GM18507 (cell line): ENCODE measurements at regions not wholly inside any gene's neighbourhood (a gene's known extent, or its start where the extent isn't known, plus 50 kb on each side); places are given as distances from the start of the nearest gene placed in this dataset.

Experiments
- DNase-seq: peaks from one replicate; pipeline ENCODE4 v3.0.0; 2011; ENCODE audit warnings: low read depth; ENCODE audit not compliant: insufficient read length; ENCODE audit errors: extremely low spot score
- FAIRE-seq: peaks from 2 replicates; lab custom pipeline; 2011; peaks lifted over from hg19 to GRCh38; lab: Jason Lieb, UNC

- FAIRE-seq (no peak), DNase-seq (no peak)
Observed at GRCh38 chr11:27287205-27287604, 75.8 kb downstream of the CCDC34 start.

GRCh38 chr11:27285761-27286160 lies 77.3 kb downstream of the CCDC34 start:
- FAIRE-seq (no peak), DNase-seq (no peak)

DNA sequence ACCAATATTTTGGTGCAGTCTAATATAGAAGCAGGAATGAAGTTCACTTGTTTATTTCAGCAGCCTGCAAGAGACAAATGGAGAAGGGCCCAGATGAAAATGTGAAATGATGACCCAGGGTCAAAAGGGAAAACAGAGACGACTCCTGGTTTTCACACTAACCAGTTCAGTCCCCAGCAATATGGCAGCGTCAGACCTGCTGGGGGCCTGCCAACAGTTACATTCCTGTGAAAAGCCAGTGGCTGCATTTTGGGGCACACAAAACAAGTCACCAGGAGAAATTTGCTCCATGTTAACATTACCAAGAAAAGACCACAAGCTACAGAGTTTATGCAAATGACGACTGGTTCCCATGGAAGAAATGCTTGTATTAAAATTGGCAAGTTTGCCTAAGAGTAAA lies 80.2 kb downstream of the CCDC34 start:
- DNase-seq (no peak), FAIRE-seq (no peak)

- DNase-seq (no peak), FAIRE-seq (no peak)
Observed at GRCh38 chr11:27281740-27282590, 81.0 kb downstream of the CCDC34 start.

DNA sequence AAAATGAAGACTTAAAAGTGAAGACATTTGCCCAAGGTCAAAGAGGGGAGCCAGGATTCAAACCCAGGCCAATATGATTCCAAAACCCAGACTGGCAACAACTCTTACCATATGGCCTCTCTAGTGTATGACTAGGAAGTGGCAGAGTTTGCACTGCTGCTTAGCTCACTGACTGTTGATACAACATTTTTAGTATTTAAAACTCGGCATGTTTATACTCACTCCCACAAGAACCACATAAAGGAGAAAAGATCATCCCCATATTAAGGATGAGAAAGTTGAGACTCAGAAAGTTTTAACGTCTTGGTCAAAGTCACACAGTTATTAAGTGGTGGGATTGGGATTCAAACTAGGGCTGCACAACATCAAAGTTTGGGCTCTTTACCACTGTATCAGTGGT lies 81.7 kb downstream of the CCDC34 start:
- FAIRE-seq (no peak), DNase-seq (no peak)

DNA sequence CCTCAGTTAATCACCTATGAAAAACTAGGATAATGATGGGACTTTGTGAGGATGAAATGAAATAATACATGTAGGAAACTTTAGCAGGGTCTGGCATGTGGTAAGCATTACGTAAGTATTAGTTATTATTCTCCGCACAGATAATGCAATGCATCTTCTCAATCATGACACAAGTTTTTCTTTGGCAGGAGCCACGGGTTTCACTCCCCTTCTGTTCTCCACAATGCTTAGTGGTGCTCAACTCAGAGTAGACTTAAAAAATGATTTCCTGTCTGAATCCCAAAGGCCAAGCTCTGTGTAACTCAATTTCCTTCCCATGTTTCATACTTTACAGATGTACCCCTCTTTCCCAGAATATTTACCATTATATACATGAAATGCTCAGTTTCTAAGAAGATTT lies 82.9 kb downstream of the CCDC34 start:
- DNase-seq (no peak), FAIRE-seq (no peak)

DNA sequence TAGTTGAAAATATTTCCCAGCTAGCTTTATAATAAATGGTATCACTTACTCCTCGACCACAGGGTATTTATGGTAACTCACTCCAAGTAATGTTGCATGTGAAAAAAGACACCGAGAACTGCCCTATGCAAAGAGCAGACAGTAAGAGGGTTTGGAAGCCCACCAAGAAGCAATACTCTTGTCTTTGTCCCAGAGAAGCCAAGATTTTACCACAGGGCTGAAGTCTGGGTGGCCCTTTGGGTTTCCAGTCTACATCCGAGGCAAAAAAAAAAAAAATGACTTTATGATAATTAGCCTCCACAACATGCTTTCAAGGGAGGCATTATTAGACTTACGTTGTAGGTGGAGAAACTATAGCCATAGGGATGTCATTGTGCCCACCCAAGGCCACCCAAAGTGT lies 83.6 kb downstream of the CCDC34 start:
- DNase-seq: no peak
- no peak for FAIRE-seq

DNA sequence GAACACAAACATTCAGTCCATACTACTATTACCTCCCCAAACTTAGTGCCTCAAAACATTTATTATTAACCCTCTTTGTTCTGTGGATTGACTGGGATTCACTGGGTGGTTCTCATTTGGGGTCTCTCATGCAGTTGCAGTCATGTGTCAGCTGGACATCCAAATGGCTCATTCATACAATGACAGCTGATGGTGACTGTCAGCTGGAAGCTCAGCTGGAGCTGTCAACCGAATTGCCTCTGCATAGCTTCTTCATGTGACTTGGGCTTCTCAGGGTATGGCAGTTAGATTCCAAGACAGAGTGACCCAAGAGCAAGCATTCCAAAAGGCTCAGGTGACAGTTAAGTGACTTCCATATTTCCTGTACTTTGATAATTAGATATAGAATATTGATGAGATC lies 85.2 kb downstream of the CCDC34 start:
- FAIRE-seq (no peak), DNase-seq (no peak)

DNA sequence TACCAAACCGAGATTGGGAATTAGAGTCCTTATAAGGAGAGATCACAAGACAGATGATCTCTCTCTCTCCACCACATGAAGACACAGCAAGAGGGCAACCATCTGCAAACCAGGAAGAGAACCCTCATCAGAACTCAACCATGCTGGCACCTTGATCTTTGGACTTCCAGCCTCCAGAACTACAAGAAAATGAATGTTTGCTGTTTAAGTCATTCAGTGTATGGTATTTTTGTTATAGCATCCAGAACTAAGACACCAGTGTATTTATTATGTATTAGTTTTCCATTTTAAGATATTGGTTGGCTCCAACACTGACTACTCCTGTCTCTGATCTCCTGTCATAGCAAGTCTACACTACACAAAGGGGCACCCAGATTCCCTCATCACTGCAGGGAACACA lies 86.9 kb downstream of the CCDC34 start:
- FAIRE-seq: no peak
- DNase-seq: no peak

GRCh38 chr11:27274854-27275395 lies 88.1 kb downstream of the CCDC34 start:
- DNase-seq: no peak
- FAIRE-seq: no peak

DNA sequence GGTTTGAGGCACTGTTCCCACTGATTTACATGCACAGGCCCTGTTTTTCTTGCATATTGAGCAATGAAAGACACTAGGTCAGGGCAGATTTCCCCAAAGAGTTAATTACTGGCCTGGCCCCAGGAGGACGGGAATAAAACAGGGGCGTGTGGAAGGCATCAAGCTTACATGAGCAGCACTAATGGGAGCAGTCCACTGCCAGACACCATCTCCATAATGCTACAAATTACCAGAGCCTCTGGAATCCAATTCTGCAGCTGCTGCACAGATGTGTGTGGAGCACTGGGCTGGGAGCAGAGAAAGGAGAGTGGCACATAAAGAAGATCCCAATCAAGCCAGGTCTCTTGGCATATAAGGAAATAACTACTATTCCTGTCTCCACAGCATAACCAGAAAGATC lies 96.9 kb downstream of the CCDC34 start:
- no peak for DNase-seq
- FAIRE-seq: no peak

- FAIRE-seq (no peak), DNase-seq (no peak)
Observed at GRCh38 chr11:27263986-27264385, 99.0 kb downstream of the CCDC34 start.

- no peak for DNase-seq
- FAIRE-seq: no peak
Observed at GRCh38 chr11:27263046-27263445, 100.0 kb downstream of the CCDC34 start.

- DNase-seq (no peak), FAIRE-seq (no peak)
Observed at GRCh38 chr11:27255447-27255828, 107.6 kb downstream of the CCDC34 start.

DNA sequence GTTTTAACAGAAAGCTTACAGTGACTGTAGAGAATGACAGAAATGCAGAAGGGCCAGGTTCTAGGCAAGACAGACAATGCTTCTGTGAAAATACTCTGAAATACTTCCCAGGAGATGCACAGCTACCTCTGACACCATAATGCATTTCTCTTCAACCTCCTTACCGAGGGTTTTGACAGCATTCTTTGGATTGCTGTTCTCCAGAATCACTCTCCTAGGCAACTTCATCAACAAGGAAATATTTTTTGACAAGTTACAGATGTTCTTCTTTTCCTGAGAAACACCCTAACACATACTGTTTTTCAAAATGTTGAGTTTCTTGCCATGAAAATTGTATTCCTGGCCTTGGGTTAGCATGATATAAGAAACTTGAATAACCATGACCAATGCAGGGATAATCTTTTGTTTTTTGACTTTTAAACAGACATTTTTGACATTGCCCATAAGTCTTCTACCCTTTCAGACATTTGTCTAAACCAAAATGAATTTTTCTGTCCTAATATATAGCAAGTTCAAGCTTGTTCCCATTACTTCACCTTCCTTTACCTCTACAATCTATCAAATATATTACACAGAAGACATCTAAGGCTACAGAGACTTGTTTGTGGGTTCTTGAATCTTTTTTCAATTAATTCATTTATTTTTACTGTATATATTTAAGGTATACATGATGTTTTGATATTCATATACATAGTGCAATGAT lies 108.1 kb downstream of the CCDC34 start:
- DNase-seq: no peak
- no peak for FAIRE-seq

GRCh38 chr11:27253224-27253623 lies 109.8 kb downstream of the CCDC34 start:
- DNase-seq: no peak

DNA sequence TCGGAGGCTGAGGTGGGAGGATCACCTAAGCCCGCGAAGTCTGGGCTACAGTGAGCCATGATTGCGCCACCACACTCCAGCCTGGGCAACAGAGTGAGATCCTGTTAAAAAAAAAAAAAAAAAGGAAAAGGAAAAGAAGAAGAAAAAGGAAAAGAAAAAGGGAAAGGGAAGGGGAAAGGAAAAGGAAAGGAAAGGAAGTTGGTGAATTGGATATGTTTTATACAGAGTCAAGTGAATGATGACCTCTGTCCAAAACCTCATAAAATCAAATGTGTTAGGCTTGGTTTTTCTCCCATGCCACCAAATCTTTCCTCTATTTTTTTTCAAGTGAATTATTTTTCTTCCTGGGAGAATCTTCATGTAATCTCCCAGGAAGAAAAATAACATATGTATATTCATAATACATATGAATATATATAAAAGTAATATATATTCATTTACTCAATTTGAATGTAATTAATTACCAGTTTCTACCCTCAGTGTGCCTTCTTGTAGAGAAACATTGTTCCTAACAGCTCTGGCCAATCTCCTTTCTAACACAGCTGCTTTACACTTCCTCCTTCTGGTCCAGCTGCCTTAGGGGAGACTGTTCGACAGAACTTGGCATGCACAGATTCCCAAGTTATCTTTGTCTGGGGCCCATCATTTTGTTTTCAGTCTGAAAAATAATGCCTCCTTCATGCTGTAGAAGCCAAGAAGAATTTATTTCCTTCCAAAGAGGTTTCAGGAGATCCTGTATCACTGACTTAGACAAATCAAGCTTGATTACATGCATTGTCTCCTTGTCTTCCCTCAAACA lies 111.9 kb downstream of the CCDC34 start:
- no peak for FAIRE-seq
- no peak for DNase-seq

More at GRCh38 chr11:27253224-27253623, 109.8 kb downstream of the CCDC34 start:
- no peak for FAIRE-seq

- FAIRE-seq (no peak), DNase-seq (no peak)
Observed at GRCh38 chr11:27248576-27249509, 114.2 kb downstream of the CCDC34 start.

DNA sequence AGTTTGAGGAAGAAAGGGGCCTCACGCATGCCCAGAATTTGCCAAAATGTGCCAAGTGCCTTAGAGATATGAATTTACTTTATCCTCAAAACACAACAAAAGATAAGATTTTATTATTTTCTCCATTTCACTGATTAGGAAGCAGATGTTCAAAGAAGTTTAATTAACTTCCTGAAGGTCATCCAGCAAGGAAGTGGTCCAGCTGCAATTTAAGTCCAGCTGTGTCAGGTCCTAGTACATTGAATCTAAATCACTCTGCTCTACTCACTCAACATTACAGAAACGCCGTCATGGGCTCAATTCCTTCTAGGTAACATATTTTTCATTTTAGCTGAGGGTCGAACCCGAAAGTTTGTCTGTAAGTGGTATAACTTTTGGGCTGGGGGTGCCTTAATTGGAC lies 115.4 kb downstream of the CCDC34 start:
- FAIRE-seq: no peak
- no peak for DNase-seq
